Left lung (tissue), 4 donors: ENCODE measurements at regions not wholly inside any gene's neighbourhood (a gene's known extent, or its start where the extent isn't known, plus 50 kb on each side); places are given as distances from the start of the nearest gene placed in this dataset.

Source experiments
- ATAC-seq: fragments of 200-7000 bp; cut with Tn5 transposase; one replicate; pipeline ENCODE4 v1.9.1; 2020; ENCODE audit warnings: moderate library complexity
- DNase-seq, 4 donors: peaks; one replicate each; pipeline ENCODE4 v3.0.0-alpha.2; 2013 to 2020
- H3K27ac ChIP-seq, 2 donors: fragments of 200-600 bp; sonication (generic) in 1 of 2; one replicate each; pipeline versions ENCODE4 v1.5.0 to v1.8.0; 2020 to 2021
- H3K27me3 ChIP-seq, 2 donors: fragments of 200-600 bp; sonication (generic) in 1 of 2; one replicate each; pipeline versions ENCODE4 v1.5.0 to v1.8.0; 2020 to 2021
- H3K36me3 ChIP-seq, 2 donors: fragments of 200-600 bp; sonication (generic) in 1 of 2; one replicate each; pipeline versions ENCODE4 v1.5.0 to v1.8.0; 2020 to 2021
- H3K4me1 ChIP-seq, 2 donors: fragments of 200-600 bp; one replicate each; pipeline ENCODE4 v1.8.0; 2021
- H3K4me3 ChIP-seq, 2 donors: fragments of 200-600 bp; sonication (generic) in 1 of 2; one replicate each; pipeline versions ENCODE4 v1.5.0 to v1.8.0; 2020 to 2021; ENCODE audit warnings: mild to moderate bottlenecking in 1 of 2
- H3K9me3 ChIP-seq, 2 donors: fragments of 200-600 bp; sonication (generic) in 1 of 2; one replicate each; pipeline versions ENCODE4 v1.5.0 to v1.8.0; 2020 to 2021
- intact Hi-C, 2 donors: fragments of 100-400 bp; cut with DNase I; formaldehyde crosslinking; loops; one replicate each; pipeline versions ENCODE4 v1.11.2 to v1.14.2; 2022
- TF ChIP-seq, protein P1 (sequence below), 2 donors: fragments of 200-600 bp; sonication (generic) in 1 of 2; IDR thresholded peaks; one replicate each; pipeline versions ENCODE4 v1.5.0 to v1.8.0; 2021; ENCODE audit warnings: antibody characterized with exemption in 2 of 2
- donor health status: DM: no; HTN: yes; CAD: no.
- donor health status: DM: no; HTN: no; CAD: no.

GRCh38 chr2:226158940-226159339, 640.7 kb downstream of the IRS1 start:
- intact Hi-C loops, result no loop called here
- TF ChIP-seq, protein P1, sequence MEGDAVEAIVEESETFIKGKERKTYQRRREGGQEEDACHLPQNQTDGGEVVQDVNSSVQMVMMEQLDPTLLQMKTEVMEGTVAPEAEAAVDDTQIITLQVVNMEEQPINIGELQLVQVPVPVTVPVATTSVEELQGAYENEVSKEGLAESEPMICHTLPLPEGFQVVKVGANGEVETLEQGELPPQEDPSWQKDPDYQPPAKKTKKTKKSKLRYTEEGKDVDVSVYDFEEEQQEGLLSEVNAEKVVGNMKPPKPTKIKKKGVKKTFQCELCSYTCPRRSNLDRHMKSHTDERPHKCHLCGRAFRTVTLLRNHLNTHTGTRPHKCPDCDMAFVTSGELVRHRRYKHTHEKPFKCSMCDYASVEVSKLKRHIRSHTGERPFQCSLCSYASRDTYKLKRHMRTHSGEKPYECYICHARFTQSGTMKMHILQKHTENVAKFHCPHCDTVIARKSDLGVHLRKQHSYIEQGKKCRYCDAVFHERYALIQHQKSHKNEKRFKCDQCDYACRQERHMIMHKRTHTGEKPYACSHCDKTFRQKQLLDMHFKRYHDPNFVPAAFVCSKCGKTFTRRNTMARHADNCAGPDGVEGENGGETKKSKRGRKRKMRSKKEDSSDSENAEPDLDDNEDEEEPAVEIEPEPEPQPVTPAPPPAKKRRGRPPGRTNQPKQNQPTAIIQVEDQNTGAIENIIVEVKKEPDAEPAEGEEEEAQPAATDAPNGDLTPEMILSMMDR (IDR thresholded peaks at IDR 0.05), result no peak

GRCh38 chr2:226158229-226158628, 641.4 kb downstream of the IRS1 start:
- ATAC-seq (no peak), DNase-seq (no peak)
- no peaks in the 10 kb centered on the region for H3K36me3 ChIP-seq
- H3K4me1 ChIP-seq, result no peaks in the 10 kb centered on the region
- no peaks in the 10 kb centered on the region for H3K9me3 ChIP-seq
- TF ChIP-seq, protein P1 (IDR thresholded peaks at IDR 0.05), result no peak
- H3K4me3 ChIP-seq, result no peak overlapping the region
- intact Hi-C loops, result no loop called here
- H3K27ac ChIP-seq, result no peak overlapping the region
- no peaks in the 10 kb centered on the region for H3K27me3 ChIP-seq

More at GRCh38 chr2:226158940-226159339, 640.7 kb downstream of the IRS1 start:
- ATAC-seq (no peak), DNase-seq (no peak)
- no peaks in the 10 kb centered on the region for H3K4me1 ChIP-seq
- no peaks in the 10 kb centered on the region for H3K9me3 ChIP-seq
- no peak overlapping the region for H3K27ac ChIP-seq
- H3K36me3 ChIP-seq, result no peaks in the 10 kb centered on the region
- H3K27me3 ChIP-seq, result no peaks in the 10 kb centered on the region
- no peak overlapping the region for H3K4me3 ChIP-seq

DNA sequence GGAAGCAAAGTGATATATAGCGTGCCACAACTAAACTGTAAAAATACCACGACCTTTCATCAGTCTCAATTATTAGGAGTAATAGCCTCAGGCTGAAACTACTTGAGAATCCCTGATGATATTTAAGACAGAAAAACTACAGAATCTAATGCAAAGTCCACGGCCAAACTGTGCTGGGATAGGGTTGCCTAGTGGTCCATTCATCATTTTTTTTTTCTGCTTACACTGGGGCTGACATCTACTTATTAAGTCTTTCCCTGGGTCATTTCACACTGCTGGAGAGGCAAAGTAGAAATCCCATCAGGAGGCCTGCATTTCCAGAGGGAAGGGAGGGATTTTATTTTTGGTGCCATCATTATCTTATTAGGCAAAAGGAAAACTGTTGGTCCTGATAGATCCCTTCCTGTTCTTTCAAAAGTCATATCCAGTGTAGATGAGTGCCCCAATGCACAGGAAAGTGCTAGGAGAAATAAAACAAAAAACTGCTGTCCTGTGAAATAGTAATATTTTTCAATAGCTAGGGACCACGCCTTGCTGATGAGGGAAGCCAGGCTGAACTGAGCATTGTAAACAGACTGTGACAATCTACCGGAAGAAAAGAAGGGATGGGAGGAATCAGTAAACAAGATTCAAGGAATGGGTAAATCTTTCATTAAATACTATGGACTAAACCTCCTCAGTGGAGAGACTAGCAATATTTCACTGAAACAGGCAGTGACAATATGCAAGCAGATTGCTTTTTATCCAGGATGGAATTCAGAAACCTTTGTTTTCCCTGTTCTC, 644.3 kb downstream of the IRS1 start:
- intact Hi-C loops, result no loop called here
- no peak for ATAC-seq
- H3K36me3 ChIP-seq, result no peaks in the 10 kb centered on the region

GRCh38 chr2:226154610-226155009, 645.0 kb downstream of the IRS1 start:
- intact Hi-C loops, result no loop called here
- TF ChIP-seq, protein P1 (IDR thresholded peaks at IDR 0.05), result no peak
- Histone ChIP-seq H3K9me3 (no peaks in the 10 kb centered on the region), H3K4me3 (no peak overlapping the region), H3K27ac (no peak overlapping the region), H3K27me3 (no peaks in the 10 kb centered on the region), H3K36me3 (no peaks in the 10 kb centered on the region), H3K4me1 (no peaks in the 10 kb centered on the region)
- no peak for DNase-seq
- ATAC-seq, result no peak

More for the DNA sequence above, 644.3 kb downstream of the IRS1 start:
- Histone ChIP-seq H3K4me3 (no peak overlapping the region), H3K27ac (no peak overlapping the region), H3K9me3 (no peaks in the 10 kb centered on the region), H3K4me1 (no peaks in the 10 kb centered on the region), H3K27me3 (no peaks in the 10 kb centered on the region)
- TF ChIP-seq, protein P1 (IDR thresholded peaks at IDR 0.05), result no peak
- no peak for DNase-seq

DNA sequence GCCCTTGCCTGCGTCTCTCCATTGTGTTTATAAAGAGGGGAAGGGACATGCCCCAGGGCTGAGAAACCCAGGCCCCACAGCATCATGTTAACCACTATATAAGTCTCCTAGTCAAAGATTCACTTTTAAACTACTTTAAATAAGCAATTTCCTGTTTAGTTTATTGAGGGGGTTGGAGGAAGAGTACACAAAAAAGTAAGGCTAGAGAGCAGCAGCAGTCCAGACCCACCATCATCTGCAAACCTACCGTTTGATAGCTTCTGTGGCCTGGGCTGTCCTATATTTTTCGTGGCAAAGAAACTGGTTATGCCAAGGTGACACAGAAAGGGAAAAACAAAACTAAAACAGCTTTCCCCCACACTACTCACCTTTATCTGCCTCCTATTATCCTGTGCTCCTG, 646.1 kb downstream of the IRS1 start:
- Histone ChIP-seq H3K9me3 (no peaks in the 10 kb centered on the region), H3K36me3 (no peaks in the 10 kb centered on the region), H3K27ac (no peak overlapping the region), H3K27me3 (no peaks in the 10 kb centered on the region), H3K4me3 (no peak overlapping the region), H3K4me1 (no peaks in the 10 kb centered on the region)
- TF ChIP-seq, protein P1 (IDR thresholded peaks at IDR 0.05), result no peak
- ATAC-seq (no peak), DNase-seq (no peak)
- intact Hi-C loops, result no loop called here
